ENCODE measurements at regions not wholly inside any gene's neighbourhood (a gene's known extent, or its start where the extent isn't known, plus 50 kb on each side); places are given as distances from the start of the nearest gene placed in this dataset.

DNA sequence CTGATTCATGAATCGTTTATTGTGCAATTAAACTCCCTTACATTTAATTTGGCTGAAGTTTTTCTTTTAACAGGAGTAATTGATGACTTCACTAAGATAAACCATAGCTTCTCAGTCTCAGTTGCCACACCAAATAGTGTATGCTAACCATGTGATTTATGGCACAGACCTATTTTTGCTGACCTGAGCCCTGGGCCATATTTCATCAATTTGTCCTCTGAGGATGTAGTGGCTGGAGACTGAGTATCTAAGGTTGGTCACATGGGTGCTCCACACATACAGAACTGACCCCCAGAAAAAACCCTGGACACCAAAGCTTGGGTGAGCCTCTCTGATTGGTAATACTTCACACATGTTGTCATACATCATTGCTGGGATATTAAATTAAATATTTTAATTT, 255.1 kb downstream of the NEDD1 start:
- Histone ChIP-seq H3K9me2 (replicated peaks; ENCODE audit: control insufficient read depth, low read length) (no peaks in the 10 kb centered on the region), H3K79me2 (ENCODE audit: control insufficient read depth, low read length) (no peaks in the 10 kb centered on the region), H3K4me1 (ENCODE audit: control insufficient read depth, low read length) (no peaks in the 10 kb centered on the region), H3K27me3 (ENCODE audit: control insufficient read depth, low read length) (no peaks in the 10 kb centered on the region), H3K9me3 (ENCODE audit: control insufficient read depth, insufficient read depth, low read length) (no peaks in the 10 kb centered on the region), H4K20me1 (ENCODE audit: control insufficient read depth, insufficient read depth, low read depth, low read length) (no peaks in the 10 kb centered on the region), H3K36me3 (ENCODE audit: control insufficient read depth, low read length) (no peaks in the 10 kb centered on the region), H3K4me2 (ENCODE audit: low read length) (no peak overlapping the region), H3K27ac (ENCODE audit: low read depth, low read length) (no peak overlapping the region), H3F3A (ENCODE audit: control insufficient read depth, insufficient read depth) (no peaks in the 10 kb centered on the region), H3K4me3 (ENCODE audit: low read length) (no peak overlapping the region)
- TF ChIP-seq, protein P1, sequence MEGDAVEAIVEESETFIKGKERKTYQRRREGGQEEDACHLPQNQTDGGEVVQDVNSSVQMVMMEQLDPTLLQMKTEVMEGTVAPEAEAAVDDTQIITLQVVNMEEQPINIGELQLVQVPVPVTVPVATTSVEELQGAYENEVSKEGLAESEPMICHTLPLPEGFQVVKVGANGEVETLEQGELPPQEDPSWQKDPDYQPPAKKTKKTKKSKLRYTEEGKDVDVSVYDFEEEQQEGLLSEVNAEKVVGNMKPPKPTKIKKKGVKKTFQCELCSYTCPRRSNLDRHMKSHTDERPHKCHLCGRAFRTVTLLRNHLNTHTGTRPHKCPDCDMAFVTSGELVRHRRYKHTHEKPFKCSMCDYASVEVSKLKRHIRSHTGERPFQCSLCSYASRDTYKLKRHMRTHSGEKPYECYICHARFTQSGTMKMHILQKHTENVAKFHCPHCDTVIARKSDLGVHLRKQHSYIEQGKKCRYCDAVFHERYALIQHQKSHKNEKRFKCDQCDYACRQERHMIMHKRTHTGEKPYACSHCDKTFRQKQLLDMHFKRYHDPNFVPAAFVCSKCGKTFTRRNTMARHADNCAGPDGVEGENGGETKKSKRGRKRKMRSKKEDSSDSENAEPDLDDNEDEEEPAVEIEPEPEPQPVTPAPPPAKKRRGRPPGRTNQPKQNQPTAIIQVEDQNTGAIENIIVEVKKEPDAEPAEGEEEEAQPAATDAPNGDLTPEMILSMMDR (IDR thresholded peaks at IDR 0.05; ENCODE audit: low read depth, low read length, poor library complexity, severe bottlenecking) = no peak
- TF ChIP-seq EZH2phosphoT487 (IDR thresholded peaks at IDR 0.05; ENCODE audit: borderline replicate concordance, low read length) = no peak

- no peaks in the 10 kb centered on the region for H3K4me1 ChIP-seq (ENCODE audit: control insufficient read depth, low read length)
- H3K9me3 ChIP-seq (ENCODE audit: control insufficient read depth, insufficient read depth, low read length) = no peaks in the 10 kb centered on the region
- H3K27ac ChIP-seq (ENCODE audit: low read depth, low read length) = no peak overlapping the region
- H3K36me3 ChIP-seq (ENCODE audit: control insufficient read depth, low read length) = no peaks in the 10 kb centered on the region
- H3F3A ChIP-seq (ENCODE audit: control insufficient read depth, insufficient read depth) = no peaks in the 10 kb centered on the region
- H3K4me2 ChIP-seq (ENCODE audit: low read length) = no peak overlapping the region
- no peaks in the 10 kb centered on the region for H4K20me1 ChIP-seq (ENCODE audit: control insufficient read depth, insufficient read depth, low read depth, low read length)
- H3K27me3 ChIP-seq (ENCODE audit: control insufficient read depth, low read length) = no peaks in the 10 kb centered on the region
- H3K4me3 ChIP-seq (ENCODE audit: low read length) = no peak overlapping the region
- no peaks in the 10 kb centered on the region for H3K9me2 ChIP-seq (replicated peaks; ENCODE audit: control insufficient read depth, low read length)
- no peak for TF ChIP-seq EZH2phosphoT487 (IDR thresholded peaks at IDR 0.05; ENCODE audit: borderline replicate concordance, low read length)
- TF ChIP-seq, protein P1 (IDR thresholded peaks at IDR 0.05; ENCODE audit: low read depth, low read length, poor library complexity, severe bottlenecking) = no peak
- H3K79me2 ChIP-seq (ENCODE audit: control insufficient read depth, low read length) = no peaks in the 10 kb centered on the region
Measured at GRCh38 chr12:97164936-97165335, 257.9 kb downstream of the NEDD1 start.

- Histone ChIP-seq H3K27ac (ENCODE audit: low read depth, low read length) (no peak overlapping the region), H4K20me1 (ENCODE audit: control insufficient read depth, insufficient read depth, low read depth, low read length) (no peaks in the 10 kb centered on the region), H3K9me3 (ENCODE audit: control insufficient read depth, insufficient read depth, low read length) (no peaks in the 10 kb centered on the region), H3K4me2 (ENCODE audit: low read length) (no peak overlapping the region), H3K27me3 (ENCODE audit: control insufficient read depth, low read length) (no peaks in the 10 kb centered on the region), H3K4me3 (ENCODE audit: low read length) (no peak overlapping the region), H3K79me2 (ENCODE audit: control insufficient read depth, low read length) (no peaks in the 10 kb centered on the region), H3K36me3 (ENCODE audit: control insufficient read depth, low read length) (no peaks in the 10 kb centered on the region), H3K9me2 (replicated peaks; ENCODE audit: control insufficient read depth, low read length) (no peaks in the 10 kb centered on the region), H3F3A (ENCODE audit: control insufficient read depth, insufficient read depth) (no peaks in the 10 kb centered on the region), H3K4me1 (ENCODE audit: control insufficient read depth, low read length) (no peaks in the 10 kb centered on the region)
- TF ChIP-seq, protein P1 (IDR thresholded peaks at IDR 0.05; ENCODE audit: low read depth, low read length, poor library complexity, severe bottlenecking) = no peak
- no peak for TF ChIP-seq EZH2phosphoT487 (IDR thresholded peaks at IDR 0.05; ENCODE audit: borderline replicate concordance, low read length)
Measured at GRCh38 chr12:97167598-97167997, 260.5 kb downstream of the NEDD1 start.

GRCh38 chr12:97168804-97169203, 261.7 kb downstream of the NEDD1 start:
- Histone ChIP-seq H3K36me3 (ENCODE audit: control insufficient read depth, low read length) (no peaks in the 10 kb centered on the region), H3K4me2 (ENCODE audit: low read length) (no peak overlapping the region), H3K27me3 (ENCODE audit: control insufficient read depth, low read length) (no peaks in the 10 kb centered on the region), H3K4me3 (ENCODE audit: low read length) (no peak overlapping the region), H3K9me2 (replicated peaks; ENCODE audit: control insufficient read depth, low read length) (no peaks in the 10 kb centered on the region), H3K79me2 (ENCODE audit: control insufficient read depth, low read length) (no peaks in the 10 kb centered on the region), H4K20me1 (ENCODE audit: control insufficient read depth, insufficient read depth, low read depth, low read length) (no peaks in the 10 kb centered on the region), H3K4me1 (ENCODE audit: control insufficient read depth, low read length) (no peaks in the 10 kb centered on the region), H3K9me3 (ENCODE audit: control insufficient read depth, insufficient read depth, low read length) (no peaks in the 10 kb centered on the region), H3F3A (ENCODE audit: control insufficient read depth, insufficient read depth) (no peaks in the 10 kb centered on the region), H3K27ac (ENCODE audit: low read depth, low read length) (no peak overlapping the region)
- no peak for TF ChIP-seq EZH2phosphoT487 (IDR thresholded peaks at IDR 0.05; ENCODE audit: borderline replicate concordance, low read length)
- TF ChIP-seq, protein P1 (IDR thresholded peaks at IDR 0.05; ENCODE audit: low read depth, low read length, poor library complexity, severe bottlenecking) = no peak

Data from DOHH2 (cell line).